WTC11 (cell line): ENCODE measurements at regions not wholly inside any gene's neighbourhood (a gene's known extent, or its start where the extent isn't known, plus 50 kb on each side); places are given as distances from the start of the nearest gene placed in this dataset.

Source experiments
- ATAC-seq: fragments of 200-7000 bp; cut with Tn5 transposase; 2 replicates; pipeline ENCODE4 v1.10.0; 2021; ENCODE audit warnings: mild to moderate bottlenecking, moderate library complexity
- CTCF ChIA-PET: fragments of 300-600 bp; sonication (Branson Sonifier 250); formaldehyde crosslinking; loops from one replicate; lab custom pipeline; 2021; ENCODE audit warnings: antibody characterized with exemption; lab: Charles Lee
- POLR2A ChIA-PET: fragments of 350-600 bp; sonication (Branson Sonifier 250); formaldehyde crosslinking; loops from one replicate; lab custom pipeline; 2021; ENCODE audit warnings: antibody characterized with exemption; lab: Charles Lee
- DNase-seq: peaks from one replicate; pipeline ENCODE4 v3.0.0; 2021; ENCODE audit warnings: low spot score
- H3K27ac Mint-ChIP-seq: 2 replicates; pipeline ENCODE4 v1.8.0; 2021; ENCODE audit warnings: mixed read lengths
- H3K27me3 Mint-ChIP-seq: 2 replicates; pipeline ENCODE4 v1.8.0; 2021; ENCODE audit warnings: low read depth, mild to moderate bottlenecking, moderate library complexity, mixed read lengths
- H3K36me3 Mint-ChIP-seq: 2 replicates; pipeline ENCODE4 v1.8.0; 2021; ENCODE audit warnings: mixed read lengths
- H3K4me1 Mint-ChIP-seq: 2 replicates; pipeline ENCODE4 v1.8.0; 2022; ENCODE audit warnings: mixed read lengths
- H3K4me3 Mint-ChIP-seq: 2 replicates; pipeline ENCODE4 v1.8.0; 2021; ENCODE audit warnings: mild to moderate bottlenecking, moderate library complexity, mixed read lengths
- H3K9me3 Mint-ChIP-seq: 2 replicates; pipeline ENCODE4 v1.8.0; 2021; ENCODE audit warnings: mixed read lengths
- CBFB ChIP-seq: sonication (generic); formaldehyde crosslinking; IDR thresholded peaks from 2 replicates; pipeline ENCODE4 v1.8.1; 2022; ENCODE audit warnings: mild to moderate bottlenecking, low read depth, missing genetic modification reagents
- CDX4 ChIP-seq: fragments of 250-450 bp; sonication (Bioruptor Pico); IDR thresholded peaks from 2 replicates; pipeline ENCODE4 v1.9.0; 2021; ENCODE audit warnings: moderate library complexity, mild to moderate bottlenecking, inconsistent platforms, borderline replicate concordance
- FOXK1 ChIP-seq: sonication (generic); formaldehyde crosslinking; IDR thresholded peaks from 2 replicates; pipeline ENCODE4 v1.8.0; 2022; ENCODE audit warnings: mild to moderate bottlenecking, moderate library complexity, missing genetic modification reagents
- GABPB1 ChIP-seq: sonication (generic); formaldehyde crosslinking; IDR thresholded peaks from 2 replicates; pipeline ENCODE4 v1.8.1; 2023; ENCODE audit warnings: mild to moderate bottlenecking, missing genetic modification reagents
- HMGA2 ChIP-seq: fragments of 250-450 bp; sonication (Bioruptor Pico); IDR thresholded peaks from 2 replicates; pipeline ENCODE4 v1.4.0; 2021; ENCODE audit warnings: mild to moderate bottlenecking, moderate library complexity
- IRF2 ChIP-seq: sonication (generic); formaldehyde crosslinking; IDR thresholded peaks from 2 replicates; pipeline ENCODE4 v1.8.0; 2022; ENCODE audit warnings: low read depth, missing genetic modification reagents, borderline replicate concordance
- JUN ChIP-seq: sonication (generic); formaldehyde crosslinking; IDR thresholded peaks from 2 replicates; pipeline ENCODE4 v1.8.0; 2023; ENCODE audit warnings: mild to moderate bottlenecking, missing genetic modification reagents
- PRRX2 ChIP-seq: fragments of 250-450 bp; sonication (Bioruptor Pico); IDR thresholded peaks from 2 replicates; pipeline ENCODE4 v1.8.0; 2021; ENCODE audit warnings: mild to moderate bottlenecking
- SMAD4 ChIP-seq: sonication (generic); formaldehyde crosslinking; IDR thresholded peaks from 2 replicates; pipeline ENCODE4 v1.8.0; 2022; ENCODE audit warnings: mild to moderate bottlenecking, missing genetic modification reagents
- SP1 ChIP-seq: sonication (generic); formaldehyde crosslinking; conservative IDR thresholded peaks from 2 replicates; pipeline ENCODE4 v1.8.1; 2022; ENCODE audit warnings: missing genetic modification reagents
- ZNF263 ChIP-seq: sonication (generic); formaldehyde crosslinking; IDR thresholded peaks from 2 replicates; pipeline ENCODE4 v1.8.1; 2022; ENCODE audit warnings: low read depth, mild to moderate bottlenecking, moderate library complexity, missing genetic modification reagents
- ZNF532 ChIP-seq: fragments of 250-450 bp; sonication (Bioruptor Pico); IDR thresholded peaks from 2 replicates; pipeline ENCODE4 v1.9.0; 2021; ENCODE audit warnings: mild to moderate bottlenecking, borderline replicate concordance
- TF ChIP-seq, protein P1 (sequence below): sonication (generic); formaldehyde crosslinking; IDR thresholded peaks from 2 replicates; pipeline ENCODE4 v1.8.1; 2022; ENCODE audit warnings: low read depth, mild to moderate bottlenecking, moderate library complexity, missing genetic modification reagents, borderline replicate concordance
- TF ChIP-seq, protein P2 (sequence below): sonication (generic); formaldehyde crosslinking; IDR thresholded peaks from 2 replicates; pipeline ENCODE4 v1.8.1; 2023; ENCODE audit warnings: mild to moderate bottlenecking, moderate library complexity, missing genetic modification reagents
- TF ChIP-seq, protein P3 (sequence below): sonication (generic); formaldehyde crosslinking; IDR thresholded peaks from 2 replicates; pipeline ENCODE4 v1.8.0; 2023; ENCODE audit warnings: mild to moderate bottlenecking, missing genetic modification reagents

DNA sequence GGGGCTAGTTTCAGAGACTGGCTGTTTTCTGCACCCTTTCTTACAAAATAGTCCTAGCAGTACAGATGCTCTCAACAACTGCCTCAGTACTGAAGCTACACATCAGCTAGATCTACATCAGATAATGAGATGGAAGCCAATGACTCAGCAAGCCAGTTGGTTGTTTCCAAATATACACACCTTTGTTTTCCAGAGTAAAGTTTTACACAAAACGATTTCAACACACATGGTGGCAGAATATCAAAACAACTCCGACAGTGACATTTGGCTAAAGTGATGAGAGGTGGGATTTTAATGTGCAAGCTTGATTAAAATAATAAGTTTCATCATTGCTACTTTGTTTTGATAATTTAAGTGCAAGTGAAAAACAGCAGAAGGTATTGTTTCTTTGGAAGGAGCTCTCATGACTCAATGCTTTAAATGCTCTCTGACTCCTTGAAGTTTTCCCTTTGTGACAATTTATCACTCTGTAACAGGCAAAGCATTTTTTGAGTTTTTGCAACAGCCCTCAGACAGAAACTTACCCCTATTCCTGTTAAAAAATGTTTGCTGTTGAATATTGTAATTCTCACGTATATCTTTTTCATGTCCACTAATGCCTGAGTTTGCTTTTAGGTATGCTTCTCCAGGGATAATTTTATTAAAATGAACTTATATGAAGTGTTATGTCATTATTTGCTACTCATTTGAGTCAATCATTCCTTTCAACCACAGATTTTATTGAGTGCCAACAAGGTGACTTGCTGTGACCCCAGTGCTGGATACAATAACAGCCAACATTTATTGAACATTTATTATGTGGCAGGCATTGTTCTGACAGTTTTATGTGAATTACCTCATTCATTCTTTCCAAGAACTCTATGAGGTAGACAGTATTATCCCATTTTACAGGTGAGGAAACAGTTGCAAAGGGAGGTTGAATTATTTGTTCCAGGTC lies 882.0 kb downstream of the TFAP2A start:
- no peak for ATAC-seq
- no peak overlapping the region for H3K27ac Mint-ChIP-seq

DNA sequence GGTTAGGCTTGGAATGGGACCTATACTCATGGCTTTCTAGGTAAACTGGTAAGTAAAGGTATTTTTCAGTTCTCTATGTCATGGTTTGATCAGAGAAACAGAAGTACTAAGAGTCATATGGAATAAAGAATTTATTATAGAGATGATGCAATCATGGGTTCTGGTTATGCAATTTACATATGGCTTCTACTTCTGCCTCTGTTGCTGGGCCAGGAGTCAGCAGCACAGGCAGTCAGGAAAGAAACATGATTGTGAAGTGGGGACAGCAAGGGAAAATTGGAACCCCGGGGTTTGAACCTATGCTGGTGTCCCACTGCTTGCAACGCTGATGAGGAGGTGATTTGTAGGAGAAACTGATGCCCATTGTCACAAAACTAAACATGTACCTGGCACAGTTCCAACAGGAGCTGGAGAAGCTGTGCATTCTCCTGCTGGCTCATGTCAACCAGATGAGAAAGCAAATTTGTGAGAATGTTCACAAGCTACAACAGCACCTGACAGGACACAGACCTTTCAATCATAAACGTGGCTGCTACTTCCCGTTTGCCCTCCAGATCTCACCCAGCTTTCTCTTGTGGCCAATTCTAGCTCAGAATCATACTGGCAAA lies 887.1 kb downstream of the TFAP2A start:
- POLR2A ChIA-PET = no interaction called here
- H3K27me3 Mint-ChIP-seq = no peaks in the 10 kb centered on the region; the same call in 1 of the 2 replicates
- ATAC-seq (no peak), DNase-seq (no peak)
- CTCF ChIA-PET = no interaction called here
- H3K36me3 Mint-ChIP-seq = peaks cover 6% of the 10 kb centered on the region; the same call in 1 of the 2 replicates
- no peak for TF ChIP-seq SP1
- no peak for TF ChIP-seq ZNF532
- TF ChIP-seq SMAD4 (CRISPR knock-in tag) = no peak
- TF ChIP-seq, protein P1, sequence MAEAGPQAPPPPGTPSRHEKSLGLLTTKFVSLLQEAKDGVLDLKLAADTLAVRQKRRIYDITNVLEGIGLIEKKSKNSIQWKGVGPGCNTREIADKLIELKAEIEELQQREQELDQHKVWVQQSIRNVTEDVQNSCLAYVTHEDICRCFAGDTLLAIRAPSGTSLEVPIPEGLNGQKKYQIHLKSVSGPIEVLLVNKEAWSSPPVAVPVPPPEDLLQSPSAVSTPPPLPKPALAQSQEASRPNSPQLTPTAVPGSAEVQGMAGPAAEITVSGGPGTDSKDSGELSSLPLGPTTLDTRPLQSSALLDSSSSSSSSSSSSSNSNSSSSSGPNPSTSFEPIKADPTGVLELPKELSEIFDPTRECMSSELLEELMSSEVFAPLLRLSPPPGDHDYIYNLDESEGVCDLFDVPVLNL = no peak
- TF ChIP-seq JUN = no peak
- no peak overlapping the region for H3K27ac Mint-ChIP-seq
- H3K4me3 Mint-ChIP-seq = no peak overlapping the region
- H3K4me1 Mint-ChIP-seq = no peaks in the 10 kb centered on the region
- H3K9me3 Mint-ChIP-seq = peaks cover 9% of the 10 kb centered on the region

More for the DNA sequence above, 882.0 kb downstream of the TFAP2A start:
- Mint-ChIP-seq H3K4me1 (no peaks in the 10 kb centered on the region), H3K36me3 (peaks cover 6% of the 10 kb centered on the region; the same call in 1 of the 2 replicates), H3K4me3 (no peak overlapping the region), H3K27me3 (no peaks in the 10 kb centered on the region; the same call in 1 of the 2 replicates), H3K9me3 (peaks cover 11% of the 10 kb centered on the region)
- POLR2A ChIA-PET = no interaction called here
- TF ChIP-seq CBFB (CRISPR knock-in tag) (no peak), GABPB1 (CRISPR knock-in tag) (no peak), CDX4 (CRISPR knock-in tag) (no peak), HMGA2 (CRISPR knock-in tag) (no peak), PRRX2 (CRISPR knock-in tag) (no peak), FOXK1 (CRISPR knock-in tag) (no peak), IRF2 (no peak), ZNF263 (CRISPR knock-in tag) (no peak)
- TF ChIP-seq, protein P2, sequence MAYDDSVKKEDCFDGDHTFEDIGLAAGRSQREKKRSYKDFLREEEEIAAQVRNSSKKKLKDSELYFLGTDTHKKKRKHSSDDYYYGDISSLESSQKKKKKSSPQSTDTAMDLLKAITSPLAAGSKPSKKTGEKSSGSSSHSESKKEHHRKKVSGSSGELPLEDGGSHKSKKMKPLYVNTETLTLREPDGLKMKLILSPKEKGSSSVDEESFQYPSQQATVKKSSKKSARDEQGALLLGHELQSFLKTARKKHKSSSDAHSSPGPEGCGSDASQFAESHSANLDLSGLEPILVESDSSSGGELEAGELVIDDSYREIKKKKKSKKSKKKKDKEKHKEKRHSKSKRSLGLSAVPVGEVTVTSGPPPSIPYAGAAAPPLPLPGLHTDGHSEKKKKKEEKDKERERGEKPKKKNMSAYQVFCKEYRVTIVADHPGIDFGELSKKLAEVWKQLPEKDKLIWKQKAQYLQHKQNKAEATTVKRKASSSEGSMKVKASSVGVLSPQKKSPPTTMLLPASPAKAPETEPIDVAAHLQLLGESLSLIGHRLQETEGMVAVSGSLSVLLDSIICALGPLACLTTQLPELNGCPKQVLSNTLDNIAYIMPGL = no peak
- TF ChIP-seq, protein P3, sequence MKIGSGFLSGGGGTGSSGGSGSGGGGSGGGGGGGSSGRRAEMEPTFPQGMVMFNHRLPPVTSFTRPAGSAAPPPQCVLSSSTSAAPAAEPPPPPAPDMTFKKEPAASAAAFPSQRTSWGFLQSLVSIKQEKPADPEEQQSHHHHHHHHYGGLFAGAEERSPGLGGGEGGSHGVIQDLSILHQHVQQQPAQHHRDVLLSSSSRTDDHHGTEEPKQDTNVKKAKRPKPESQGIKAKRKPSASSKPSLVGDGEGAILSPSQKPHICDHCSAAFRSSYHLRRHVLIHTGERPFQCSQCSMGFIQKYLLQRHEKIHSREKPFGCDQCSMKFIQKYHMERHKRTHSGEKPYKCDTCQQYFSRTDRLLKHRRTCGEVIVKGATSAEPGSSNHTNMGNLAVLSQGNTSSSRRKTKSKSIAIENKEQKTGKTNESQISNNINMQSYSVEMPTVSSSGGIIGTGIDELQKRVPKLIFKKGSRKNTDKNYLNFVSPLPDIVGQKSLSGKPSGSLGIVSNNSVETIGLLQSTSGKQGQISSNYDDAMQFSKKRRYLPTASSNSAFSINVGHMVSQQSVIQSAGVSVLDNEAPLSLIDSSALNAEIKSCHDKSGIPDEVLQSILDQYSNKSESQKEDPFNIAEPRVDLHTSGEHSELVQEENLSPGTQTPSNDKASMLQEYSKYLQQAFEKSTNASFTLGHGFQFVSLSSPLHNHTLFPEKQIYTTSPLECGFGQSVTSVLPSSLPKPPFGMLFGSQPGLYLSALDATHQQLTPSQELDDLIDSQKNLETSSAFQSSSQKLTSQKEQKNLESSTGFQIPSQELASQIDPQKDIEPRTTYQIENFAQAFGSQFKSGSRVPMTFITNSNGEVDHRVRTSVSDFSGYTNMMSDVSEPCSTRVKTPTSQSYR = no peak
- CTCF ChIA-PET = no interaction called here
- no peak for DNase-seq
